Panc1 (cell line): ENCODE measurements at regions not wholly inside any gene's neighbourhood (a gene's known extent, or its start where the extent isn't known, plus 50 kb on each side); places are given as distances from the start of the nearest gene placed in this dataset.

ENCODE experiments used
- ATAC-seq: fragments of 200-7000 bp; cut with Tn5 transposase; 2 replicates; pipeline ENCODE4 v1.9.1; 2020; ENCODE audit warnings: mild to moderate bottlenecking, moderate library complexity
- BruUV-seq: library from RNA; stranded (reverse); fragments of 400-500 nt; replicated peaks from 2 replicates; lab custom pipeline; 2021; lab: Mats Ljungman, UMichigan
- CTCF ChIA-PET: fragments of 300-600 bp; sonication (Branson Sonifier 250); formaldehyde crosslinking; loops from one replicate; lab custom pipeline; 2022; ENCODE audit warnings: antibody characterized with exemption; lab: Charles Lee
- POLR2A ChIA-PET: fragments of 300-600 bp; sonication (Branson Sonifier 250); formaldehyde crosslinking; loops from one replicate; lab custom pipeline; 2022; ENCODE audit warnings: antibody characterized with exemption; lab: Charles Lee
- DNase-seq: peaks from one replicate; pipeline ENCODE4 v3.0.0-alpha.2; 2010; ENCODE audit warnings: low read depth, low spot score
- H3K27ac ChIP-seq: 2 replicates; pipeline ENCODE4 v1.5.1; 2011; ENCODE audit warnings: mild to moderate bottlenecking, low read length, inconsistent platforms
- H3K27me3 ChIP-seq: fragments of 200-500 bp; sonication (Bioruptor generic); 2 replicates; pipeline ENCODE4 v1.6.0; 2014; ENCODE audit warnings: low read length, inconsistent platforms; ENCODE audit not compliant: control insufficient read depth, insufficient read depth
- H3K36me3 ChIP-seq: fragments of 200-500 bp; sonication (Bioruptor generic); 2 replicates; pipeline ENCODE4 v1.5.1; 2014; ENCODE audit warnings: inconsistent platforms, mild to moderate bottlenecking, low read length, moderate library complexity; ENCODE audit not compliant: control insufficient read depth, insufficient read depth
- H3K4me1 ChIP-seq: 2 replicates; pipeline ENCODE4 v1.5.1; 2011; ENCODE audit warnings: inconsistent platforms, mild to moderate bottlenecking, low read length, moderate library complexity; ENCODE audit not compliant: control insufficient read depth, insufficient read depth
- H3K4me3 ChIP-seq, 2 experiments: 2 replicates each; pipeline ENCODE4 v1.5.1; 2011 to 2012; ENCODE audit warnings: low read depth in 2 of 2, low read length in 2 of 2, mild to moderate bottlenecking in 2 of 2, inconsistent platforms in 1 of 2, moderate library complexity in 1 of 2
- H3K9me3 ChIP-seq: fragments of 200-500 bp; sonication (Bioruptor generic); 2 replicates; pipeline ENCODE4 v1.5.1; 2014; ENCODE audit warnings: low read depth, mild to moderate bottlenecking, inconsistent platforms, low read length, moderate library complexity; ENCODE audit not compliant: control insufficient read depth, insufficient read depth
- POLR2AphosphoS5 ChIP-seq: IDR thresholded peaks from 2 replicates; pipeline ENCODE4 v1.6.1; 2012; ENCODE audit warnings: mild to moderate bottlenecking, low read depth, low read length, moderate library complexity
- SIN3A ChIP-seq: IDR thresholded peaks from 2 replicates; pipeline ENCODE4 v1.6.1; 2012; ENCODE audit warnings: low read depth, mild to moderate bottlenecking, low read length, moderate library complexity, borderline replicate concordance; ENCODE audit not compliant: insufficient read depth
- TCF7L2 ChIP-seq: IDR thresholded peaks from 2 replicates; pipeline ENCODE4 v1.6.1; 2011; ENCODE audit warnings: mild to moderate bottlenecking, low read depth, low read length, inconsistent platforms
- in situ Hi-C: cut with HindIII; loops from 2 replicates; pipeline ENCODE4 v1.10.0; 2016; ENCODE audit warnings: low sequenced_read_pairs, low pct_unique_long_range_greater_than_20kb
- intact Hi-C: fragments of 100-400 bp; cut with micrococcal nuclease; formaldehyde crosslinking; loops from one replicate; pipeline ENCODE4 v1.10.0; 2022; ENCODE audit not compliant: unreplicated experiment
- TF ChIP-seq, protein P1 (sequence below), 2 experiments: IDR thresholded peaks; 2 replicates each; pipeline ENCODE4 v1.6.1; 2011 to 2012; ENCODE audit warnings: low read depth in 2 of 2, control low read depth in 1 of 2, low read length in 1 of 2, mild to moderate bottlenecking in 1 of 2, moderate library complexity in 1 of 2; ENCODE audit not compliant: insufficient read depth in 1 of 2
- TF ChIP-seq, protein P2 (sequence below): fragments of 450-650 bp; IDR thresholded peaks from 2 replicates; pipeline ENCODE4 v1.5.1; 2017; ENCODE audit warnings: mild to moderate bottlenecking

DNA sequence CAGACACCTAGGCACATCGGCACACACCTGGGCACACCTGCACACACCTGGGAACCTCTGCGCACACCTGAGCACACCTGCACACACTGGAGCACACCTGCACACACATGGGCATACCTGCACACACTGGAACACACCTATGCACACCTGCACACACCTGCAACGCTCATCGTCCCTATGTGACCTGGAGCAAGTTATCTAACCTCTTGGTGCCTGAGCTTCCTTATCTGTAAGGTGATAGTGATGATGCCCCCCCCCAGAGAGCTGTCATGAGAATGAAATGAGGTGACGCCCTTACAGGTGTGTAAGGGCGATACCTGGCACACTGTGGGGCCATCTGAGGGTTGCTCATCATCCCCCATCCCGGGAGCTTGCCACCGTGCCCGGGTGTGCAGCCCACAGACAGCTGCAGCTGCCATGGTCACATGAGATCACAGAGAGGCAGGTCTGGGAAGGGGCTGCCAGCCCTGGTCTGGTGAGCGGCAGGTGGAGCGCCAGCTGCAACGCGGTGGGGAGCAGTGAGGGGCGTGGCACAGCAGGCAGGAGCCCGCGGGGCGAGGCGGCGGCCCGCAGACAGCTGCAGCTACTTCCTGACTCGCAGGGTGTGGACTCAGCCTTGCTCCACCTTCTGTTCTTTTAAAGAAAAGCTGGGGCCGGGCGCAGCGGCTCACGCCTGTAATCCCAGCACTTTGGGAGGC, 59.9 kb upstream of the FBRSL1 start:
- H3K36me3 ChIP-seq = no peaks in the 10 kb centered on the region
- intact Hi-C loops = no loop called here
- peaks cover 10% of the 10 kb centered on the region for H3K4me1 ChIP-seq
- ATAC-seq (peak; percentile 55), DNase-seq (no peak)
- no peak overlapping the region for H3K4me3 ChIP-seq
- ChIA-PET POLR2A (no interaction called here), CTCF (interaction anchor here (0.7 kb wide), 1 partner anchor 356 kb away, joined by 4 read pairs; no protein-coding TSS in a partner anchor)
- H3K27me3 ChIP-seq = no peaks in the 10 kb centered on the region
- H3K9me3 ChIP-seq = no peaks in the 10 kb centered on the region
- TF ChIP-seq POLR2AphosphoS5 (no peak), SIN3A (no peak), TCF7L2 (no peak)
- TF ChIP-seq, protein P1, sequence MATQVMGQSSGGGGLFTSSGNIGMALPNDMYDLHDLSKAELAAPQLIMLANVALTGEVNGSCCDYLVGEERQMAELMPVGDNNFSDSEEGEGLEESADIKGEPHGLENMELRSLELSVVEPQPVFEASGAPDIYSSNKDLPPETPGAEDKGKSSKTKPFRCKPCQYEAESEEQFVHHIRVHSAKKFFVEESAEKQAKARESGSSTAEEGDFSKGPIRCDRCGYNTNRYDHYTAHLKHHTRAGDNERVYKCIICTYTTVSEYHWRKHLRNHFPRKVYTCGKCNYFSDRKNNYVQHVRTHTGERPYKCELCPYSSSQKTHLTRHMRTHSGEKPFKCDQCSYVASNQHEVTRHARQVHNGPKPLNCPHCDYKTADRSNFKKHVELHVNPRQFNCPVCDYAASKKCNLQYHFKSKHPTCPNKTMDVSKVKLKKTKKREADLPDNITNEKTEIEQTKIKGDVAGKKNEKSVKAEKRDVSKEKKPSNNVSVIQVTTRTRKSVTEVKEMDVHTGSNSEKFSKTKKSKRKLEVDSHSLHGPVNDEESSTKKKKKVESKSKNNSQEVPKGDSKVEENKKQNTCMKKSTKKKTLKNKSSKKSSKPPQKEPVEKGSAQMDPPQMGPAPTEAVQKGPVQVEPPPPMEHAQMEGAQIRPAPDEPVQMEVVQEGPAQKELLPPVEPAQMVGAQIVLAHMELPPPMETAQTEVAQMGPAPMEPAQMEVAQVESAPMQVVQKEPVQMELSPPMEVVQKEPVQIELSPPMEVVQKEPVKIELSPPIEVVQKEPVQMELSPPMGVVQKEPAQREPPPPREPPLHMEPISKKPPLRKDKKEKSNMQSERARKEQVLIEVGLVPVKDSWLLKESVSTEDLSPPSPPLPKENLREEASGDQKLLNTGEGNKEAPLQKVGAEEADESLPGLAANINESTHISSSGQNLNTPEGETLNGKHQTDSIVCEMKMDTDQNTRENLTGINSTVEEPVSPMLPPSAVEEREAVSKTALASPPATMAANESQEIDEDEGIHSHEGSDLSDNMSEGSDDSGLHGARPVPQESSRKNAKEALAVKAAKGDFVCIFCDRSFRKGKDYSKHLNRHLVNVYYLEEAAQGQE (IDR thresholded peaks at IDR 0.05; ENCODE audit: insufficient read depth in 1 of 2, low read depth in 2 of 2, low read length in 1 of 2) = no peak
- TF ChIP-seq, protein P2, sequence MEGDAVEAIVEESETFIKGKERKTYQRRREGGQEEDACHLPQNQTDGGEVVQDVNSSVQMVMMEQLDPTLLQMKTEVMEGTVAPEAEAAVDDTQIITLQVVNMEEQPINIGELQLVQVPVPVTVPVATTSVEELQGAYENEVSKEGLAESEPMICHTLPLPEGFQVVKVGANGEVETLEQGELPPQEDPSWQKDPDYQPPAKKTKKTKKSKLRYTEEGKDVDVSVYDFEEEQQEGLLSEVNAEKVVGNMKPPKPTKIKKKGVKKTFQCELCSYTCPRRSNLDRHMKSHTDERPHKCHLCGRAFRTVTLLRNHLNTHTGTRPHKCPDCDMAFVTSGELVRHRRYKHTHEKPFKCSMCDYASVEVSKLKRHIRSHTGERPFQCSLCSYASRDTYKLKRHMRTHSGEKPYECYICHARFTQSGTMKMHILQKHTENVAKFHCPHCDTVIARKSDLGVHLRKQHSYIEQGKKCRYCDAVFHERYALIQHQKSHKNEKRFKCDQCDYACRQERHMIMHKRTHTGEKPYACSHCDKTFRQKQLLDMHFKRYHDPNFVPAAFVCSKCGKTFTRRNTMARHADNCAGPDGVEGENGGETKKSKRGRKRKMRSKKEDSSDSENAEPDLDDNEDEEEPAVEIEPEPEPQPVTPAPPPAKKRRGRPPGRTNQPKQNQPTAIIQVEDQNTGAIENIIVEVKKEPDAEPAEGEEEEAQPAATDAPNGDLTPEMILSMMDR = no peak
- H3K27ac ChIP-seq = no peak overlapping the region
- BruUV-seq = no TSS peak
- in situ Hi-C loops = no loop called here

DNA sequence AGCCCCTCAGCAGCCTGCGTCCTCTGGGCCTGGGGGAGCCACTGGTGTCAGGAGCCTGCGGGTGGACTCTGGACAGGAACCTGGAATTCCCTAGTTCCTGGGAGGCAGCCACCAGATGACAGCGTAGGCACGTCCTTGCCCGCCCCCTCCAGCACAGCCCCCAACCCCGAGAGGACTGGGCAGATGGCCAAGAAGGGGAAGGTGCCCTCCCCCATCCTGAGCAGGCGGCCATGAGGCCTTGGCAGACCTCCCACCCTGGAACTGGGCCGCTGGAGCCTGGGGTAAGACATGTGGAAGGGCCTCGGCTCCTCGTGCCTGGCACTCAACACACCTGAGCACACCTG, 60.4 kb upstream of the FBRSL1 start:
- DNase-seq (no peak), ATAC-seq (no peak)
- intact Hi-C loops = no loop called here

More for the DNA sequence above, 60.4 kb upstream of the FBRSL1 start:
- Histone ChIP-seq H3K27me3 (no peaks in the 10 kb centered on the region), H3K4me1 (peaks cover 10% of the 10 kb centered on the region), H3K4me3 (no peak overlapping the region), H3K9me3 (no peaks in the 10 kb centered on the region), H3K27ac (no peak overlapping the region), H3K36me3 (no peaks in the 10 kb centered on the region)
- ChIA-PET CTCF (no interaction called here), POLR2A (no interaction called here)
- in situ Hi-C loops = no loop called here
- no TSS peak for BruUV-seq
- TF ChIP-seq, protein P1 (IDR thresholded peaks at IDR 0.05; ENCODE audit: insufficient read depth in 1 of 2, low read depth in 2 of 2, low read length in 1 of 2) = no peak
- no peak for TF ChIP-seq POLR2AphosphoS5
- TF ChIP-seq, protein P2 = no peak
- no peak for TF ChIP-seq SIN3A
- no peak for TF ChIP-seq TCF7L2
